DLD1 (cell line): ENCODE measurements at regions not wholly inside any gene's neighbourhood (a gene's known extent, or its start where the extent isn't known, plus 50 kb on each side); places are given as distances from the start of the nearest gene placed in this dataset.

Experiments
- in situ Hi-C: cut with HindIII; loops from 2 replicates; pipeline ENCODE4 v1.10.0; 2017; ENCODE audit warnings: low sequenced_read_pairs

DNA sequence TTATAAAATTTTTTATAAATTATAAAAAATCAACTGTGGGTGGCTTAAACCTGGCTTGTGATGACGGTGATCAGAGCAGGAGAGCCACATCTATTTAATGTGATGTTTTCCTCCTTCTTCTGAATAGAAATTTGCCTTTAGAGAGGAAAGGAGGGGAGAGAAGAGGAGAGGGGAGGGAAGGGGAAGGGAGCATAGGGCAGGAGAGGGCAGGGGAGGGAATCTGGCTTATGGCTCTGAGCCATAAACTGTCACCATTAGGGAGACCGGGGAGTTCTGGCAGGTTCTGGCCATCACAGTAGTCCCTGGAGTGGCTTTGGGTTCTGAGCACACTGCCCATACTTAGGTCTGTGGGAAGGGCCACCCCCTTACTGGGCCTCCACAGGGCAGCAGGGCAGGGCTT lies 167.8 kb downstream of the ENGASE start:
- in situ Hi-C loops, result no loop called here

DNA sequence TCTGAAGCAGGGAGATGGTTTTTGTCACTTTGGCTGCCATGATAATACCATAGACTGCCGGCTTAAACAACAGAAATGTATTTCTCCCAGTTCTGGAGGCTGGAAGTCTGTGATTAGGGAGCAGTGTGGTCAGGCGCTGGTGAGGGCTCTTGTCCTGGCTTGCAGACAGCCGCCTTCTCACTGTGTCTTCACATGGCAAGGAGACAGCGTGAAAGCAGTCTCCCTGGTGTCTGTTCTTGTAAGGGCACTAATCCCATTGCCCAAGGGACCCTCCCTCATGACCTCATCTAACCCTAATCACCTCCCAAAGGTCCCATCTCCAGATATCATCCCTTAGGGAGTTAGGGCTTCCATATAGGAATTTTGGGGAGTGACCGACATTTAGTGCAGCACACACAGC lies 167.0 kb downstream of the ENGASE start:
- in situ Hi-C loops, result no loop called here

DNA sequence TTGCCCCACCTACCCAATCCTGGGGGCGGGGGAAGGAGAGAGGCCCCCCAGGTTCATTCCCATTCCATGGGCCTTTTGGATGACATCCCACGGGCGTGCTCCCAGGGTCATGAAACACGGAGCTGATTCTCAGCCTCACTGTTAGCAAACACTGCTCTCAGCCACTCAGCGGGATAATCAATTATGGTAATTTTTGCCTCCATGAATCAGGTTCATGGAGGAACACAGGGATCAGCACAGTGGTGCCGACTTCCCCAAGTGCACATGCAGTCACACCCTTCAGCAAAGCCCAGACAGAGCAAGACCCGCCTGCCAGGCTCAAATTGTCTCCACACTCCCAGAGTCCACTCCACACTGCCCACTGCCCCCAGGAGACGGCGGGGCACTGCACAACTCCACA lies 164.6 kb downstream of the ENGASE start:
- in situ Hi-C loops, result no loop called here

DNA sequence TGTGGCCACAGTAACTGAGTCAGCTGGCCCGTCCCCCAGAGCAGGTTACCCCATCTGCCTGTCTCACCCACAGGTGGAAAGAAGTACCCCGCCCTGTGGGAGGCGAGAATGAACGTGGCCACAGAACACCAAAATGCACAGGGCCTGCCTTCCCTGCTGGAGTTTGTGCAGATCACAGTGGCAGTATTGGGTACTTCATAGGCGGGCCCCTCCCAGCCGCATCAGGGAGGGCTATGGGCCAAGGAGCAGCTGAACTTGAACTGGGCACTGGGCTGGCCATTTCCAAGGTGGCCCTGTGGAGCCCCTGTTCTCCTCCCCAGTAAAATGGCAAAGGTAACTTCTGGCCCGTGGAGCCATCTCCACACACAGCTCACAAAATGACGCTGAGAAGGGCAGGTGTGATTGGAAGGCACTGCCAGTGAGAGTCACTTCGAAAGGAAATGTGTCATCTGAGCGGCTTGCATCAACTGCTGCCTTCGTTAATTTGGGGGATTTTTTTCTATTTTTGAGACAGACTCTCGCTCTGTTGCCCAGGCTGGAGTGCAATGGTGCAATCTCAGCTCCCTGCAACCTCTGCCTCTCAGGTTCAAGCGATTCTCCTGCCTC lies 162.9 kb downstream of the ENGASE start:
- in situ Hi-C loops, result no loop called here

DNA sequence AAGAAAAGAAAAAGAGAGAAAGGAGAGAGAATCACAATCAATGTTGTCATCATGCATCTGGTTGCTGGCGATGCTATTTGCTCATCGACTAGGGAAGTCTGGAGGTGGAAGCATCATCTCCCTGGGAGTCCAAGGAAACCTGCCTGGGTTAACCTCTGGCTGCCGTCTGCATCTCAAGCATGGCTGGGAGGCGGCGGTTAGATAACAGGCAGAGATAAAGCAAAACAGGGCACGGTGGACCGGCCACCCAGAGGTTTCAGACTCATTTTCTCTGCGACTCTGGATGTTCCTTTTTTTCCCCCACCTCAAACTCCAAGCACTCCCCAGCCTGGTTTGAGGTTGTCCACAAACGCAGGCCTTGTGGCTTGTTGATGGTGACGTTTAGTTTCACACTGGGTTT lies 161.2 kb downstream of the ENGASE start:
- in situ Hi-C loops, result no loop called here

DNA sequence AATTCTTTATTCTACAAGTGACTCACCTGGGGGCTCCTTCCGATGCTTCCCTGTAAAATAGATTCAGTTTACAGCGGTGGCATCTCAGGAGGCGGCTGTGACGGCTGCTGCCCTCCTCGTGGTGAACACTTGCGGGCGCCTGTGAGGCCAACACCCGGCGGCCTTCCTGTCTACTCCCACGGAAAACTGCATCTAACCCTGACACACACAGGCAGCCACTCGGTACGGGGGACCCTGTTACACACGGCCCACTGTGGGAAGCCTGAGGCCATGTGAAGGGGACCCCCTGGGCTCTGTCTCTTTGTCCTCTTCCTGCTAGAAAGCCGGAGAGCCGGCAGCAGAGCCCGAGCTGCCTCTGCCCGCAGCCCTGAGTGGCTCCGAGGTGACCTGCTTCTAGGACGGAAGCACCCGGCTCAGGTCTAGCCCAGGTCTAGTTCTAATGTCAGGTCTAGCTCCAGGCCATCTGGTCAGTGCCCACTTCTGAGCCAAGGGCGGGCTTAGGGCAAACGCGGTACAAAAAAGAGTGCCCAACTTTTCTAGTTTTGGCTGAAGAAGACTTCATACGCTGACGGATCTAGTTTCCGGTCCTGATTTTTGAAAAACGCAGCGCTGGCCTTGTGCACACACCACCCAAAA lies 159.4 kb downstream of the ENGASE start:
- in situ Hi-C loops, result loop anchor here (5.0 kb wide), 1 partner anchor 53 kb away; no protein-coding TSS in a partner anchor

DNA sequence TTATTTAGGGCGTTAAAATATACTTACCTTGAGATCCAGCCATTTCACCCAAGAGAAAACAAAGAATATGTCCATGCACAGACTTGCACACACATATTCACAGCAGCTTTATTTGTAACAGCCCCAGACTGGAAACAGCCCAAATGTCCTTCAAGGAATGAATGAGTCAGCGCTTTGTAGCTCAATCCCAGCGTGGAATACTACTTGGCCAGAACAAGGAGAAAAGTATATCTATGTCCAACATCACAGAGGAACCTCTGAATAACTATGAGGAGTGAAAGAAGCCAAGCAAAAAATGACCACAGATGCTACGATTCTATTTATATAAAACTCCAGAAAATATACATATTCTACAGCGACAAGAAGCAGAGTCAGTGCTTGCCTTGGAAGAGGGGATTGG lies 158.3 kb downstream of the ENGASE start:
- in situ Hi-C loops, result loop anchor here (5.0 kb wide), 1 partner anchor 54 kb away; no protein-coding TSS in a partner anchor

DNA sequence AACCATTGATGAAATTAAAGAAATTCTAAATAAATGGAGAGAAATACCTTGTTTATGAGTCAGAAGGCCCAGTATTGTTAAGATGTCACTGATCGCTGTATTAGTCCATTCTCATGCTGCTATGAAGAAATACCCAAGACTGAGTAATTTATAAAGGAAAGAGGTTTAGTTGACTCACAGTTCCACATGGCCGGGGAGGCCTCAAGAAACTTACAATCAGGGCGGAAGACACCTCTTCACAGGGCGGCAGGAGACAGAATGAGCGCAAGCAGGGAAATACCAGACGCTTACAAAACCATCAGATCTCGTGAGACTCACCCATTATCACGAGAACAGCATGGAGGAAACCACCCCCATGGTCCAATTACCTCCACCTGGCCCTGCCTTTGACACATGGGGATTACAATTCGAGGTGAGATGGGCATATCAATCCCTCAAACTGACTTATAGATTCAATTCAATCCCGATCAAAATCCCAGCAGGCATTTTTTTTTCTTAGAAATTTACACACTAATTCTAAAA lies 157.2 kb downstream of the ENGASE start:
- in situ Hi-C loops, result loop anchor here (5.0 kb wide), 1 partner anchor 55 kb away; no protein-coding TSS in a partner anchor

DNA sequence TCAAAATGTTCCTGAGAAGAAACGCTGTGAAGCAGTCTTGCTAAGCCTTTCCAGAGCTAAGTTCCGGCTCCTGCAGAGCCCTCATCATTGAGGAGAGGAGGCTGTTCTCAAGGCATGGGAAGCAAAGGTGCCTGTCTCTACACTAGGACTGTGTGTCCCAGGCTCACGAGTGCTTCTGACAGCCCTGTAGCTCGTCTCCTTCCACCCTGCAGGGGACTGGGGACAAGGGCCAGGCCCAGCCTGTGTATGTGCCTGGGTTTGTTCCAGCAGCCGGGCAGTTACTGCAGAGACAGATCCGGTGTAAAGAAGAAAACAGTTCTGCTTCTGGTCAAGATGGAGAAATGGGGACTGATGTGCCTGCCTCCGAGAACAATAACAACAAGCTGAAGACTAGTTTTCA lies 156.0 kb downstream of the ENGASE start:
- in situ Hi-C loops, result loop anchor here (5.0 kb wide), 1 partner anchor 57 kb away; no protein-coding TSS in a partner anchor

DNA sequence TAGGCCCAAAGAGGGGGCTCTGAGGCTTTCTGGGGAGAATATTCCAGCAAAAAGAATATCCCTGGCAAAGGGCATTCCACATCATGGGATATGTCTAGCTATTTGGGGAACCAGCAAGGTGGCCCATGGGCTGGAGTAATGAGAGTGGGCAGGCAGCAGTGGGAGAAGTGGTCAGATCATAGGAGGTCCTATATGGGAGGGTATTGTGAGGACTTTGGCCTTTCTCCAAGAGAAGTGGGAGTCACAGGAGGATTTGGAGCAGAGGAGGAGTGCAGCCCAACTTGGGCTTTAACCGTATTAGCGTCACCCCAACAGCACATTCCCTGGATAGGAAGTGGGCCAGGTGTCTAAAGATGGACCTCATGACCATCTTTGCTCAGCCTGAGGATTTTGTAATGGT lies 151.4 kb downstream of the ENGASE start:
- in situ Hi-C loops, result no loop called here

DNA sequence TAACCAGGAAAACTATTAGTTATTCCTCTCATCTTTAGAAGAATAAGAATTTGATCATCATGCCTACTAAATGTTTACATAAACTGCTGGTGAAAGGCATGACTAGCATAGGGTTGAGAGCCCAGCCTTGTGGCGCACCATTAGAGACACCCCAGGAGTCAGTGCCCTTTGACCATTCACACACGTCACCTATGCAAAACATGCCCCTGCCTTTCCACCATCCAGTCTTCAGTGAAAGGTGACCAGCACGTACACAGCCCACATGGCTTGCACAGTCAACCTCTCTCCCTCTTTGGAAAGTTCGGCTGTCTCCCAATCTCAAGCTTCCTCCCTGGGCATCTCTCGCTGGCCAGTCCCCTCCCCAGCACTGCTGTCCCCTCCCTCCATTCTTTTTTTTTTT lies 150.3 kb downstream of the ENGASE start:
- in situ Hi-C loops, result no loop called here

DNA sequence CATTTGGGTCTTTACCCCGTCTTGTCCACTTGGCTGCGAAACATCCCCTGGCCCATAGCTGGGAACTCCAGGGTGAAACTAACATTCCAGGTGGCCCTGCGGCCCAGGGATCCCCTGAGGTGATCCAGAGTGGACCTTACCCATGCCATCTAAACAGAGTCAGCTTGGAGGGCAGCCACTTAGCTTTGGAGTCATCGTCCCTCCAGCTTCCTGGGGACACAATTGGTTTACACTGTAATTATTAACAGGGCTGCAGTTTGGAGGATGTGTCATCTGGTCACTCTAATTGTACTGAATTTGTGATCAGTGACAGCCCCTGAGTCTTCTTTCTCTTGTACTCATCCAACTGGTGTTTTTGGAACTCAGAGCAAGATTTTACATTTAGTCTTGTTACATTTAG lies 149.9 kb downstream of the ENGASE start:
- in situ Hi-C loops, result no loop called here

DNA sequence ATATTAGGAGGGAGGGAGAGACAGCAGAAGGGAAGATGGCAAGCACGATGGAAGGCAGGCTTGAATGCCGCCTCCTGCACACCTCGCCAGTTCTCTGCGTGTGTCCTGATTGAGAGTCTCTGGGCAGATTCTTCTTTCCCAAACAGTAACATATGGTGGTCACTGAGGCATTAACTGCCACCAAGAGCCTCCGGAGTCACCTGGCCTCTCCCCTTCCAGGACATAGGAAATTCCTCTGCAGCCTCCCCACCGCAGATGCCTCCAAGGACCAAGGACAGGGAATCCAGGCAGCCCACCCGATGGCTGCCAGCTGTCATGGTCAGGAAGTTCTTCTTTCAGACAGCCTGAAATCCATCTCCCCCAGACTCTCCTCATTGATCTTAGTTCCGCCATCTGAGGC lies 149.3 kb downstream of the ENGASE start:
- in situ Hi-C loops, result no loop called here

DNA sequence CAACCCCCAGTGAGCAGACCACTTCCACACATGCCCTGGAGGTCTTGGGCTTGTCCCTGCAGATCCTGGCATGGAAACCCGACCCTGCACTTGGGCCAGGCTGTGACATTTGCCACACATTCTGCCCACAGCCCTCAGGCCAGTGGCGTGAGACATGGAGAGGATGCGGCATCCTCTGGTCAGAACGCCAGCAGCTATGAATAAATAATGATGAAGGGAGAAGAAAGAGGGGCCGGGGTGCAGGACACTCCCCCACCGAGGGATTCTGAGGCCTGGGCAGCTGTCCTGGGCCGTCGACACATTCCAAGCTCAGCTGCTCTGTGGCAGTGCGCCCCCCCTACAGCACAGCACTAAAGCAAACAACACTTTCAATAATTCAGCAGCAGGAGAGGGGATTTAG lies 148.8 kb downstream of the ENGASE start:
- in situ Hi-C loops, result no loop called here

DNA sequence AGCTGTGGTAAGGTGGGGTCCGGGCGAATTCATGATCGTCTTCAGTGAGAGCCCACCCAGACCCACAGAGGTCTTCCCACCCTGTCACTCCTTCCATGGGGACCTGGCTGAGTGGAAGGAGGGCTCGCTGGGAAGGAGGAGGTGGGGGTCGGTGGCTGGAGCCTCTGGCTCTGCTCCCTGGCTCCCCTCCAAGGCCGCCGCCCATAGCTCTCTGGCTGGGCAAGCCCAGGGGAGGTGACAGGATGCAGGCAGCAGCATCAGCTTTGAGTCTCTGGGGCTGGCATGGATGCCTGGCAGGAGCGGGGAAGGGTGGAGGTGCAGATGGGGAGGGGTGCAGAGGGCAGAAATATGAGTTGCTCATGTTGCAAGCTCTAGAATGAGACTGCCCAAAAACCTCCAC lies 147.0 kb downstream of the ENGASE start:
- in situ Hi-C loops, result no loop called here

DNA sequence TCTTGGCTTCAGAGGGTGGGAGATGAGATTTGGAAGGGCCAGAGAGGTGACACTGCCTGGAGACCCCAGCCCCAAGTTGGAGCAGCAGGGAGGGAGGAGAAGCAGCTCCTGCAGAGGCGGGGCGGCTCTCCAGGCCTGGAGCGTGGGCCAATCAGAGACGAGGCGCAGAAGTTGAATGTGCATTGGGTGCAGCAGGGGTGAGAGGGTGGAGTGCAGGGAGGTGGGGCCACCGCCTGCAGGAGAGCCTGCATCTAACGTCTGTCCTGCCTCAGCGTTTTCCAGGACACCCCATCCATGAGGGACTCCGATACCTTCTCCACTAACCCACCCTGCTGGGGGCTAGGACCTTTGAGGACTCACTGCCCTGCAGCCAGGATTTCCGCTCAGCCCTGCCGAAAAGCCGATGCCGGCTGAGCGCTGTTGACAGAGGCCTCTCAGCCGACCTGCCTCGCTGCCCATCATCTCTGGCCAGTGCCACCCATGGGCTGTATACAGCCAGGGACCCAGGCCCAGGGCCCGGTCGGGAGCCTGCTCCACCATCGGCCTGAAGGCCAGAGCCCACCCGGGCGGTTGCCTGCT lies 146.2 kb downstream of the ENGASE start:
- in situ Hi-C loops, result no loop called here

DNA sequence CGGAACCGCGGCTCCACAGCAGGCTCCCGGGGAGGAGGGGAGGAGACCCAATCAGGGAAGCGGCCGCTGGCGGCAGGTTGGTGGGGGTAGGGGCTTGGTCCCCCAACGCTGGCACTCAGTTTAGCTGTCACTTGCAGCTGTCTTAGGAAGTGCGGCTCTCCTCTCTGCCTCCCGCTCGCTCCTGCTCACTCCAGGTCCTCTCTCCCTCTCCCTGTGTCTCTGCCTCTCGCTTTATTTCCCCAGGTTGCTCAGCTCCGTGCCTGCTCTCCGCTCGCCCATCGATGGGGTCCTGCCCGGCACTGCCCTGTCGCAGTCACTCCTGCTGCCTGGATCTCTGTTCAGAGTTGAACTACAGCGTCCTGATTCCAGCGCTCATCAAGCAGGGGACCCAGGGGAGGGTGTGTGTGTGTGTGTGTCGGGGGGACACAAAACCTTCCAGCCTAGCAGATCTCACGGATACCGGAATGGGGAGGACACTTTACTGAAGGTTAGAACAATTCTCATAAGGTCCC lies 145.6 kb downstream of the ENGASE start:
- in situ Hi-C loops, result no loop called here

DNA sequence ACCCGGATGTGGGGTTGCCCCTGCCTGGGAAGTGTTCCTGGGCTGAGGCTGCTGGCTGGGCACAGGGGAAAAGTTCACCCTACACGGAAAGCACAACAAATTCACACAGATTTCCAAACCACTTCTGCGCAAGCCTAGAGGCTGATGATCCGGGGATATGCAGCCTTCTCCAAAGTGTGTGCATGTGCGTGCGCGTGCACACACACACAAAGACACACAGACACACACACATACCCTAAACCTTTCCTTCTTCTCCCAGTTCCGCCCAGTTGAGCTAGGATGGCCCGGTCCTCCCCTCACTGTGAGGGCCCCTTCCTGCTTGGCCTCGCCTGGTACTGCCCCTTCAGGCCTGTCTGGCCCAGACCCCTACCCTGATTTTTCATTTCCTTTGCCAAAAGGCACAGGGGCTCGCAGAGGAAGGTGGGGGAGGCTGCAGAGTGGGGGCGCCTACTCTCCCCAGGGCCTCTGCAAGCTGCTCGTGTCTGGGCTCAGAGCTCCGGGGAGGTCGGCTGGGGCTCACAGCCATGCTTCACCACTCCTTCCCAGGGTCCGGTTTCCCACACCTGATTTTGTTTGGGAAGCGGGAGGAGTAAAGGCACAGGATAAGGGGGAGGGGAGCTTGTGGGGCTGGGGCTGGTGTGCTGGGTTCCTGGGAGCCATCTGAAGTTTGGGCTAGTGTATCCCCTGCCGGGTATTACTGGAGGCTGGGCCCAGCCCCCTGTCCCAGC lies 144.7 kb downstream of the ENGASE start:
- in situ Hi-C loops, result no loop called here

DNA sequence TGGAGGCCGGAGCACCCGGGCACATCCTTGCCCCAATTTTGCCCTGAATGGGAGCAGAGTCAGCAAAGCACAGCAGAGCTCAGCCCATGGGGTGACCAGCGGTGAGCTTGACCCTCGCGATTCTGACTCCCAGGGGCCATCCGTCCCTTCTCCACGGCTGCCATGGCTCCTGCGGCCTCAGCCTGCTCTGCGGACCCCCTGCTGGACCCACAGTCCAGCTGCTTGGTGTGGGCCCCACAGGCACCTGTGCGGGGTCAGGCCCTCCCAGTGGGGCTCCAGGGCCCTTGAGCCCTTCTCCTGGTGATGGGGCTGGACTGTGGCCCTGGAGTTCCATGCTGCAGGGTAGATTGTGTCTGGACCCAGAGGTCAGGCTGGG lies 144.2 kb downstream of the ENGASE start:
- in situ Hi-C loops, result no loop called here

DNA sequence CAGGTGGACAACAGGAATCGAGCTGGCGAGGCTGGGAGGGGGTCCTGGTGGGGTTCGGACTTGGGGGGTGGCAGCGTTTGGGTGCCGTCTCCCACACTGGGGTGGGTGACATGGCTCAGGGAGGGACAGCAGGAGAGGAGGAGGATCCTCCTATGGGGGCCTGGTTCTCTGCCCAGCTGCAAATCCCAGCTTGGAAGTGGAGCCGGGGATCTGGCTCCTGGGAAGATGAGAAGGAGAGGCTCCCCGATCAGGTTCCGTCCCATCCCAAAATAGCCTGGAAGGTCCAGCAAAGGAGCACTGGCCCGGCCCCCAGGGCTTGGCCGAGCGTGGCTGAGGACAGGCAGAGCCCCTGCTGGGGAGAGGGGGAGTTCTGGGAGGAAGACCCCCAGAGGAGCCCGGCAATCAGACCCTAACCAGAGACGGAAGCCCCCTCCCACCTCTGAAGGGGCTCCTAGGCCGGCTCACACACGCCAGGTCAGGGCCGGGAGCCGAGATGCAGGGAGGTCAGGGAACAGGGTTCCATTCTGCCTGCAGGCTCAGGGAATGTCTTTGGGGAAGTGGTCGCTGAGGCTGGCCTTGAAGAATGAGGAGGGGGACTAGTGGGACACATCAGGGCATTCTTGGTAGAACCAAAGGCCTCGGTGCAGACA lies 143.7 kb downstream of the ENGASE start:
- in situ Hi-C loops, result no loop called here
